Left renal cortex interstitium (tissue), 4 donors: ENCODE measurements at regions not wholly inside any gene's neighbourhood (a gene's known extent, or its start where the extent isn't known, plus 50 kb on each side); places are given as distances from the start of the nearest gene placed in this dataset.
"Not testable (repeated sequence)": the region's sequence is repeated elsewhere in the genome, so short reads cannot be mapped to it uniquely, and the experiment has no call there.

Experiments
- DNase-seq, 4 donors: peaks; one replicate each; pipeline ENCODE4 v3.0.0-alpha.2; 2013; ENCODE audit warnings: low read depth in 4 of 4, low spot score in 2 of 4, missing footprints in 1 of 4

DNA sequence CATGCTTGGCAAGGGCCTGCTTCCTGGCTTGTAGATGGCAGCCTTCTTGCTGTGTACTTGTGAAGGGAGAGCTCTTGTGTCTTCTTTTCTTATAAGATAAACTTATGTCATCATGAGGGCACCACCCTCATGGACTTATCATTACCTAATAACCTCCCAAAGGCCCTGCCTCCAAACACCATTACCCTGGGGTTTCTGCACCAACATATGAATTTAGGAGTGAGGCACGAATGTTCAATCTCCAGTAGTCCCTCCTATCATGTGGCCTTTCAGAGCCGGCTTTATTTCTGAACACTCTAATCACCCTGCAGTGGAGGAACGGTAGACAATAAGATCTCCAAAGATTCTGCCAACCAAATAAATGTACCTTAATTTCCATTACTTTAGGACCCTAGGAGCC is 144.3 kb downstream of the ABCC12 start:
- no peak for DNase-seq

DNA sequence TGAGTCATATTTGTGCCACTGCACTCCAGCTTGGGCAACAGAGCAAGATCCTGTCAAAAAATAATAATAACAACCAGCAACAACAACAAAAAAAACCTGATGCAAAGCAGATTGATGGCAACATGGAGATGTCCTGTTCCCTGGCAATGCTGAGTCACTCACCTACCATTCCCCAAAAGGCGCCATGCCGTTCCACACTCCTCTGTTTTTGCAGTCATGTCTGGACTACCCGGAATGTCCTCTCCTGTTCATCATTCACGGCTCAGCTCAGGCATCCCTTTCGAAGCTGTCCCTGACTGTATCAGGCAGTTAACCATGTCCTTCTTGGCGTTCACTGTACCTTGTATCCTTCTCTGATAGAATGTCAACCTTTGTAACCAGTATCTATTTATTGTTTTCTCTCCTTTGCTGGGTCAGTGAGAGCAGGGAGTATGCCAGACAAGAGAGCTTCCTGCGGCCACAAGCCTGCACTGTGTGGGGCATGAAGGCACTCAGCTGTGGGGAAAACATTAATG is 147.7 kb downstream of the ABCC12 start:
- DNase-seq, result no peak

DNA sequence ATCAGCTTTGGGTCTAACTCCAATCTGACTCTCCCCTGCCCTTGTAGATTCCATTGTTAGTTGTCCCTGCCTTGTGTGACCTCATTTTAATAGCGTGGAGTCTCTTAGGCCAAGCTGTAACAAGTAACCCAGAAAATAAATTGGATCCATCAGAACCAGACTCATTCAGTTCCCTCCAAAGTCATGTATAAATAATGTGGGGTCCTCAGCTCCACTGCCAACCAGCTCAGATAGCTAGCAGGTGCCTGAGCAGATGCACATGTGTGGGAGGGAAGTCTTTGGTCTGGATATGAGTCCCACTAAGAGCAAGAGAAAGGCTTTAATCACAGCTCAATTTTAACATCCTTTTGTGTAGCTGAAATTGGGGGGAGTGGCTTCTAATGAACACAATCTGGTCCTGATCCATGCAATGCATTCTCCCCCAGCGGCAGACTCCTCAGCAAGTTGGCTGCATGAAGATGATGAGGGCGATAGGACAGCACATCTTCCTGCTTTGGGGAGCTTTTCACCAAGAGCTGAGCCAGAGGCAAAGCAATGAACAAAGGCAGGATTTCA is 151.6 kb downstream of the ABCC12 start:
- no peak for DNase-seq

DNA sequence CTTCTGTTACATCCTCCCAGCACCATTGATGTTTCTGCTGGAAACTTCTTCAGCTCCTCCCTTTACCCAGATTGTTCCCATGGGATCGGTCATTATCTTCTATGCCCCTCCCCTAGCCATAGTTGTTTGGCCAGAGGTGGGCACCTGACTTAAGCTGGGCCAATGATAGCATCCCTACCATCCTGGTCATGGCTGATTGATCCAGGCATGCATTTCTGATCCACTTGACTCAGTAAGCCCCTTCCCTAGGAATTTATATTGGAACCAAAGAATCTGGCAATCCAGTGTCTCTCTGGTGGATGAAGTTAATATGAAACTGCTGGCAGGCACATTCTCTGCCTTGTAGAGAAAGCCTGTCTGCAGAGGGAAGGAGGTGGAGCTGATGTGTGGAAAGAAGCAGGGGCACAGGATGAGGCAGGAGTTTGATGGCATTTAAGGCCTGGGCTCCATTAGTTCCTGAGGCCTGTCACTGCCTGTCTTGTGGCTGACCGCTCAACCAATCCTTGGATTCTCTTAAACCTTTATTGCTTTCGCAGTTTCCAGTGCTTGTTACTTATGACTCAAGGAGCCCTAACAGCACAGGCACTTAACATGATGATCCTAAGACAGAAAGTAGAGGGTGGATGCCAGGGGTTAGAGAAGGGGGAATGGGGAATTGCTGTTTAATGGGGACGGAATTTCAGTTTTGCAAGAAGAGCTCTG is 152.4 kb downstream of the ABCC12 start:
- DNase-seq, result no peak

DNA sequence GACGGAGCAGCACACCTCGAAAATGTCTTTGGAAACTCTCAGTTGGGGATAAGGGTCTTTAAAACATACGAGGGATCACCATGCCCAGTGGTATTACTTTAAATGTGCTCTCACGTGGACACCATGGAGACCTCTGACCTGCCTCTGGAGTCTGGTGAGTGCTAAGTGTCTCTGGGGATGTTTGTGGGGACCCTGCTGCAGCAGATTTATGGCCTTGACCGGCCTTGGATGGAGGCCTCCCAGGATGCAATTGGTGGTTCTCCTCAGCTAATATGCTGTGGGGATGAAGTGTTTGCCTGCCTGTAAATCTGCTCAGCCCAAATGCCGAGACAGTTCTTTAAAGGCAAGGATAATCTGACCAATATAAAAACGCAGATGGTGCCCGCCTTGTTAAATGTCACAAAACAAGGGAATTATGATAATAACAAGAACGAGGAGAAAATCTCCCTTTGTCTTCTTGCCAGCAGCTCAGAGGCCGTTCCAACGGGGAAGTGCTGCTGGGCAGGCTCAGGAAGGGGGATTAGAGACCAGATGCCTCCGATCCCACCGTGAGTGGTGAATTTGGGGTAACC is 154.4 kb downstream of the ABCC12 start:
- DNase-seq, result no peak

DNA sequence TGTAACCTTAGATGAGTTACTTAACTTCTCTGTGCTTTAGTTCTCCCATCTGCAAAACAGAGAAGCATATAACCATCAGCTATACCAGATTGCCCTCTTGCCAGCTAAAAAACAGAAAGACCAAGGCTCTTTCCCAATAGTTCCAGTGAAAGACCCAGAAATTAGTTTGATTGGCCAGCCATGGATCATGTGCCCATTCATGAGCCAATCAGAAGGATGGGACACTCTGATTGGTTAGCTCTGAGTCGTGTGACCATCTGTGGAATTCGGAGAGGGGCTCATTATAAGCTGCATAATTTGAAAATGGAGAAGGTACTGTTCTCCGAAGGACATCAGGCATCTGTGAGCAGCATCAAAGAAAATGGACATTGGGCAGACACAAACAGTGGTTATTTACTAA is 155.2 kb downstream of the ABCC12 start:
- DNase-seq, result no peak

DNA sequence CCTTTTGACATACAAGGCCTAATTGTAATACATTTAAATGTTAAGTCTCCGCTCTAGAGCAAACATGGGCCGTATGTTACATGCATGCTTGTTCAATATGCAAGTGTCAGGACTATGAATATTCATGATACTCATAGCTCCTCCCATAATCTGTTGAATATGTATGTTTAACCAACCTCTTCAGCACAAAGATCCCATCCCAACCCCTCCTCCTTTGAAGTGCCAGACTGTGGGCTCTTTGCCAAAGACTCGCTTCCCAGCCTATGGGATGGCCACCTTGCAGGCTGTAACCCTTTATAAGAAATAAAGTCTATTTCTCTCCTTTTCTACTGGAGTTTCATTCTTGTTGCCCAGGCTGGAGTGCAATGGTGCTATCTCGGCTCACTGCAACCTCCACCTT is 156.2 kb downstream of the ABCC12 start:
- DNase-seq, result no peak

DNA sequence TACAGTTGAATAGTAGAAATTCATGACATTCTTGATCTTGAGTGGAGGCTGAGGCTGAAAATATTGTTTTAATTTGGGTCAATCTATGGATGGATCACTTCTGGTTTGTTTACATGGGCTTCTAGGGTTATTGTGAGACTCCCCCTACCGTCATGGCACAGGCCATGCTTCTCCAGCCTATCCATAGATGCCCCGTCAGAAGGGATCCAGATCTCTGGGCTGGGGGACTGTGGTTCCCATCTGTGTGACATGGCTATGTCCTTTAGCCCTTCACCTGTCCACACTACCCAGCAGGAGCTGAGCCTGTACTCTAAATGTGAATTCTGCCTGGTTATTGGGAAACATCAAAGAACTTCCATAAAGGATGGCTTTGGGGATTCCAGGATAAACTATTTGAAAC is 160.4 kb downstream of the ABCC12 start:
- DNase-seq, result no peak

DNA sequence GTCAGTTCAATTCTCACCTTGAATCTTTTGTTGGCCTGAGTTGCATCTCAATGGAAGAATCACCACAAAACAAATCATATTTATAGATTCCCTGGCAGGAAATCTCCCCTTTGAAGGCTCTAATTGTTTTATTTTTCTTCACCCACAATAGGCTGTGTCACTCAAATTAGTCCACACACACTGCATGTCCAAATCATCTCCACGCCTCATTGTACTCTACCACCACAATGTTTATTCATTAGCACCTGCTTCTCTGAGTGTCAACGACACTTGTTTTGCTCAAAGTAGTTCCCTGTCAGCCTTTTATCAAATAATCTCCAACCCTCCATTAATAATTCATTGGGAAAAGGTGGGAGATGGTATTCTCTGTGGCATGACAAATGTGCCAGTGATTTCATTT is 164.3 kb downstream of the ABCC12 start:
- no peak for DNase-seq

DNA sequence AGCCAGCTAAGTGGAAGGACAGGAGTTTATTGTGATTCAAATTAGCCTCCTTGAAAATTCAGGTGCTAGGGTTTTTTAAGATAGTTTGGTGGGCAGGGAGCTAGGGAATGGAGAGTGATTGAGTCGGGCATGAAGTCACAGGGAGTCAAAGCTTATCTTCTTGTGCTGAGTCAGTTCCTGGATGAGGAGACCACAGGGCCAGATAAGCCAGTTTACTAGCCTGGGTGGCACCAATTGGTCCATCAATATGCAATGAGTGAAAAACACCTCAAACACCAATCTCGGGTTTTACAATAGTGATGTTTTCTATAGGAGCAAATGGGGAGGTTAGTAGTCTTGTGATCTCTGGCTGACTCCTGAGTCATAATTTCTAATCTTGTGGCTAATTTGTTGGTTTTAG is 165.1 kb downstream of the ABCC12 start:
- no peak for DNase-seq

DNA sequence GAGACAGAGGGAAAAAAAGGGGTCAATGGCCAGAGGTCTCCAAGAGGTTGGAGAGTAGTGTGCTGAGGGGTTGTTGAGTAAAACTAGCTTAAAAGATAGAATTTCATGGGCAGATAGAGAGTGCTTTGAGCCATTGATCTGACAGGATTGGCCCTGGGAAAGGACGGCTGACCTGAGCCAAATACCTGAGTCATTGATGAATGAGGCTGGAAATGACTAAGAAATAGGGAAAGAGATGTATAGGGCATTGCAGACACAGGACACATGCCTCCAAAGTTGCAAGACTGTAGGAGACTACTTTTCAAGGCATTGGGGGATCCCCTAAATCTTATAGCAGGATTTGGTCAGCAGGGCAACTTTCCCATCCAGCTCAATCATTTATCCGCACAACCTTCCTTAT is 168.7 kb downstream of the ABCC12 start:
- no peak for DNase-seq

DNA sequence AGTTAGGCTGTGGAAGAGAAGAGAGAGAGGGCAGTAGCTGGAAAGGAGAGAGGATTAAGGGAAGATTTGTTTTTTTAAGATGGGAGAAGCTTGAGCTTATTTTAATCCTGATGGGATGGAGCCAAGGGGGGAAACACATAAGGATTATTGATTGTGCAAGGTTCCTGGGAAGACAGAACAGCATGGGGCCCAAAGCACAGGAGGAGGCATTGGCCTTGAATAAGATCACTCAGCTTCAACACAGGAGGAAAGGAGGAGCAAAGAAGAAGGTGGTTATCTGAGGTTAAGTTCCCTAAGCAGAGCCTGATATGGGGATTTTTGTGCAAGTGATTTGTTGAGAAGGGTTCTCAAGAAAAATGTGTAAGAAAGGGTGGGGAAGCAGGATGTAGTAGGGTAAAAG is 169.8 kb downstream of the ABCC12 start:
- DNase-seq, result no peak

DNA sequence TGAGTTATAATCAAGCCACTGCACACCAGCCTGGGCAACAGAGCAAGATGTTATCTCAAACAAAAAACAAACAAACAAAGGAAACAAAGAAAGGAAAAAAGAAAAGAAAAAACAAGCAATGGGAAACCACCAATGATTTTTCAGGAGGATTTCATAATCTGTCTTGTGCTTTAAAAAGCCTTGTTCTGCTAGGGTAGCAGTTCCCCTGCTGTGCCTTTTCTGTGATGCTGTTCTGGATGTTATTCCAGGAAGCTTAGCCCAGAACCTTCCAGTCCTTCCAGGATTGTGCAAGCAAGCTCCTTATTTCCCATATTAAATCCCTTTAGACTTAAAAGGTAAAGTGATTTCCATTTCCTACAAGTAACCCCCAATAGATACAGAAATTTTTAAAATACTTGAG is 171.1 kb downstream of the ABCC12 start:
- no peak for DNase-seq

DNA sequence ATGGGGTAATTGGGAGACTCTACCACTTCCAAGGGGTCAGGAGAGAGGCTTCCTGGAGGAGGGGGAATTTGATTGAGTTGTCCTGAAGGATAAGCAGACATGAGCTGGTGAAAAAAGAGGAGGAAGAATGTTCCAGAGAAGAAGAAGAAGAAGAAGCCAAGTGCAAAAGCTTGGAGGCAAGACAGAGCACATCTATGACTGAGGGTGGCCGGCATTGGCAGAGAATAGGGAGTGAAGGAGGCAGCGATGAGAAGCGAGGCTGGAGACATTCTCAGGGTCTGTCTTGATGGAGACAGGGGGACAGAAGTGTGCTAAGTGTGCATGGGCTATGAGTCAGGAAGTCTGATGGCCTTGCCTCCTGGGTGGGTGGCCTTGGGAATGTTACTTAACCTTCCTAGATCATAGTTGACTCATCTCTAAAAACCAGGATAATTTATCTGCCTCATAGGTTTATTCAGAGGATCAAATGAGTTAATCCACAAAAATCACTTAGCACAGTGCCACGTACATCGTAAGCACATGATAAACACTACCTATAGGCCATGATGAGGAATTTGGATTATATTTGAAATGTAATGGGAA is 171.7 kb downstream of the ABCC12 start:
- no peak for DNase-seq

DNA sequence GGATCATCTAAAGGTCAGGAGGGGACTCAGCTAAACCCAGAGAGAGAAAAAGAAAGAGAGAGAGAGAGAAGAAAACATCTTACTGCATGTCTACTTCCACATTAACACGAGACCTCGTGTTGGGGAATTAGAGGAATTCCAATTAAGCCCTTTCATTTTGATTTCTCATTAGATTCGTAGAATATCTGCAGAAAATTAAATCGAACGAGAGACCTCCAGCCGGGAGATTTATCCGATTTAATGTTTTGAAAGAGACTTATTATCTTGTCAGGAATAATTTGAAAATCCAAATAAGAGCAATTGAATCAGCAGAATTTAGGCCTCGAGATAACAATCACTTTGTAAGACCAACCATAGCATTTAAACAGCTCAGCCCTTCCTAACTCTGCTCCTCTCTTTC is 175.6 kb downstream of the ABCC12 start:
- DNase-seq, result no peak

DNA sequence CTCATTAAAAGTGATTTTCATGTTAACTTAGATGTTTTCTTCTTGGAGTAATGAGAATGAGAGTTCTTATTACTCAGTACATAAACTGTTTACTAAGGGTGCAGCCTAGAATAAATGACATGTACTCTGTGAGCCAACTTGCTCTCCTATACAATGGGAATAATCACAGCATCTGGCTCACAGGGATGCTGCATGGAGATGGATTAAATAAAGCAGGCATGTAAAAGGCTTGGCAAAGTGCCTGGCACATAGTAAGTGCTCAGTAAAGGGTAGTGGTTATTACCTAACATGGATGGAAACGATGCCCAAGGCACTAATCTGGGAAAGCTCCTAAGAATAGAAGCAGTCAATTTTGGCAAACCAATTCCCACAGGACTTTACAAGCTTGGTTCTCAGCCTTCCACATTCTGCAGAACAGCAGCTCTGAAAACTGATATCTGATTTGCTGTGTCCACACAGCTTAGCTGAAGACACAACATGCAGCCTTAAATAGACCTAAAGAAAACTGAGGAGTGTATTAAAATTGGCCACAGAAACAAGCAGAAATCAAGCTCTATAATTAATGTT is 176.1 kb downstream of the ABCC12 start:
- DNase-seq, result no peak

DNA sequence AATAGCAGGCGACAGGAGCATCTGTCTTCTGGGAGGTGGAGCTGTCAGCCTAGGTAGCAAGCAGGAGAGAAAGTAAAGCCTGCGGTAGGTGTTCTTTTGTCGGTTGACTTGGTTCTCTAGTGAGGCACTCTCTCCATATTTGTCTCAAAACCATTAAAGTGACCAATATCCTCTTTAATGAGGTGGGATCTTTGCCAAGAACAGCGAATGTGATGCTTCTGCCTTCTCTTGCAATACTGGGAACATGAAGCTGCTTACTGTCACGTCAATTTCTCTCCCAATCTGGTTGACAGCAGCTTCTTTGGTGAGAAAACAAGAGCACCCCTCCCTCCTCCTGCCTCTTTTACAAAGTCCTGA is 176.7 kb downstream of the ABCC12 start:
- DNase-seq, result no peak

DNA sequence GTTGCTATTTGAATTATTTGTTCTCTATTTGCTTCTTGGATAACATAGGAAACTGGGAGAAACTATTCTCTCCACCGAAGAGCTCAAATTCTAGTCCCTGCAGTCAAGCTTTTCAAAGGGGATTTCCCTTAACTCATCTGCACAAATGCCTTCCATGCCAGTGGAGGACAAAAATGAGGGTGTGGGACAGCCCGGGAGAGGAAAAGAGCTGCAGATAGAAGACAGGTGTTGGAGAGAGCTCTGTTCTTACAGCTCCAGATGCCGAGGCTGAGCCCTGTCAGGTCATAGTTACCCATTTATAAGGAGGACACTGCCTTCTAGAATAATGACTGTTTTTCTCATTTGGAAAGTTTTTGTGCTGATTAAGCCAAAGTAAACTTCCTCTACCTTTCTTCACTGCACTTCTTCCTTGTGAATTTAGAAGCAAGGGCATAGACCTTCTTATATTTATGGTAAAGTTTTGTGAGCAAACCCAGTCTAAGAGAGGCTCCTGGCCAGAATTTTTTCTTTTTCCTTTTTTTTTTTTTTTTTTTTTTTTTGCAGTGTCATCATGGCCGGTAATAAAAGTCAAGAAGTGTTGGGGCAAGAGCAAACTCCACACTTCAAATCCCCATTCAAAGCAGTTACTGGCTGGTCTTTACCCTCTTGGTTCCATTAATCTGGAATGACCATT is 177.2 kb downstream of the ABCC12 start:
- DNase-seq, result no peak

DNA sequence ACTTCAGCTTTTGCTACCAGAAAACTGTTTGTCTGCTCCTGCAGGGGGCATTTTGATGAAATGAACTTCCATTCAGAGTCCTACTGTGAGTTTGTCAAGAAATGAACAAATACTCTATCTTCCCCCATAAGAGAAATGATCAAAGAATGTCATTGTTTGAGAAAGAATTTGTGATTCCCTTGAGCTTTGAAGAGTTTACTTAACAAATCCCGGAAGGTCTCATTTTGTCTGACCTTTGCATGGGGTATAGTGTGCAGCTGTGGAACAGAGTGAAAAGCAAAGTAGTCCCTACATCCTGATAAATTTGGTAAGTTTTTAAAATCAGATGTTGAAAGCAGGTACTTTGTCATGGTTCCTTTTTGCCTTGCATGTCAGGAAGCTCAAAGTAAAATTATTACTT is 178.0 kb downstream of the ABCC12 start:
- no peak for DNase-seq

DNA sequence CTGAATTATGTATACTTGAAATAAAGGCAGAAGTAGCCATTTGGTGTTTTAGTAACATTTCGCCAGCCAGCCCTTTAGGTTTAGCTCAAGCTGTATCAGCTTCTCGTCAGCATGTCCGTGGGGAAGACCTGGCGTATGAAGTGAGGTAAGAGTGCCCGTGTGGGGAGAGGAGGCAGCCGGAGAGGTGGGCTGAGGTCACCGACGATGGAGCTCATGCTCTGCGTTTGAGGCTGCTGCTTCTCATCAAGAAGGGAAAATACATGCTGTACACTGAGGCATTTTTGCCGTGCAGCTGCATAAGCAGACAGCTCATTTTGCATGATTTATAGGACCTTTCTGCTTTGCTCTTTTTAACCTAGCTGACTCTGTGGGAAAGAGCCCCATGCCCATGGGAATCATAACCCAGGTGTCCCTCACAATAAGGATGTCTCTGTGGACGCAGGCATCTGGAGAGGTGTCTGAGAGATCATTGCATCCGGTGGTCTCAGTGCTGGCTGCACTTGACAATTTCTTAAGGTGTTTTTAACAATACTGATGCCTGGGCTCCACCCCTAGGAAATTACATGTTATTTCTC is 179.1 kb downstream of the ABCC12 start:
- DNase-seq, result no peak

DNA sequence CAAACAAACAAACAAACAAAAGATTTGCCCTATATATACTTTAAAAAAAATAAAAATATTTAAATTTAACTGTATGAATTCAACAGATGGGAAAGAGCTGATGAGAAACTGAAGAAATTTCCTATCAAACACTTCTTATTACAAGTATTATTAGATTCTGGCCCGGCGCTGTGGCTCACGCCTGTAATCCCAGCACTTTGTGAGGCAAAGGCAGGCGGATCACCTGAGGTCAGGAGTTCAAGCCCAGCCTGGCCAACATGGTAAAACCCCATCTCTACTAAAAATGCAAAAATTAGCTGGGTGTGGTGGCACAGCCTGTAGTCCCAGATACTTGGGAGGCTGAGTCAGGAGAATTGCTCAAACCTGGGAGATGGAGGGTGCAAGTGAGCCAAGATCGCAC is 180.8 kb downstream of the ABCC12 start:
- not testable (repeated sequence) for DNase-seq
